ENCODE measurements at regions not wholly inside any gene's neighbourhood (a gene's known extent, or its start where the extent isn't known, plus 50 kb on each side); places are given as distances from the start of the nearest gene placed in this dataset.

GRCh38 chr4:79535516-79535915 is 127.5 kb upstream of the GK2 start:
- no peaks in the 10 kb centered on the region for H3K36me3 ChIP-seq (ENCODE audit: low read depth)
- H3K27ac ChIP-seq (ENCODE audit: poor library complexity, severe bottlenecking), result no peak overlapping the region
- no peak for TF ChIP-seq CTCF (IDR thresholded peaks at IDR 0.05; ENCODE audit: poor library complexity, severe bottlenecking)
- ATAC-seq (ENCODE audit: low read depth) (no peak), DNase-seq (ENCODE audit: low spot score) (no peak)
- no peaks in the 10 kb centered on the region for H3K4me1 ChIP-seq (ENCODE audit: insufficient read depth, poor library complexity, severe bottlenecking)
- H3K27me3 ChIP-seq (ENCODE audit: insufficient read depth, poor library complexity, severe bottlenecking), result peaks cover 8% of the 10 kb centered on the region
- no peaks in the 10 kb centered on the region for H3K9me3 ChIP-seq (ENCODE audit: severe bottlenecking)
- H3K4me3 ChIP-seq (ENCODE audit: severe bottlenecking), result no peak overlapping the region

DNA sequence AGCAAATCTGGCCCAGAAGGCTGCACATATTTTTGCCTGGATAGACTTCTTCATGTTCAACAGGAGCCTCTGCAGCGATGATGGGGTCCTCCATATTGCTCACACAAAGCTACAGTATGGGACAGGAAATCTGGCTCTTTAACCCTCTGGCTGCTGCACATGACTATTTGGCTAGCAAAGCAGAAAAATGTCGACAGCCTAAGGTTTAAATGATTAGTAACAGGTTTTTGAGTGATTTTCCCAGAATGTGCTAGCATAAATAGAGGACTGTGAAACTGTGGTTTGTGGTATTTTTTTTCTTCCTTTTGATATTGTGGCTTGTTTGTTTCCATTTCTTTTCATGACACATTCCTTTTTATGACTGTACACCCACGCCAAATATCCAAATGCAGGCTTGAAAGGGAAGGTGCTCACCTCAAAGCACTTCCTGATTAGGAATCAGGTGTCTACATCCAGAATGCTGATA is 120.2 kb upstream of the GK2 start:
- no peaks in the 10 kb centered on the region for H3K4me1 ChIP-seq (ENCODE audit: insufficient read depth, poor library complexity, severe bottlenecking)
- H3K27ac ChIP-seq (ENCODE audit: poor library complexity, severe bottlenecking), result no peak overlapping the region
- DNase-seq (ENCODE audit: low spot score) (no peak), ATAC-seq (ENCODE audit: low read depth) (peak; percentile 33; the same call in 1 of the 3 replicates)
- peaks cover 5% of the 10 kb centered on the region for H3K27me3 ChIP-seq (ENCODE audit: insufficient read depth, poor library complexity, severe bottlenecking)
- no peaks in the 10 kb centered on the region for H3K36me3 ChIP-seq (ENCODE audit: low read depth)
- TF ChIP-seq CTCF (IDR thresholded peaks at IDR 0.05; ENCODE audit: poor library complexity, severe bottlenecking), result no peak
- H3K4me3 ChIP-seq (ENCODE audit: severe bottlenecking), result no peak overlapping the region
- H3K9me3 ChIP-seq (ENCODE audit: severe bottlenecking), result no peaks in the 10 kb centered on the region

DNA sequence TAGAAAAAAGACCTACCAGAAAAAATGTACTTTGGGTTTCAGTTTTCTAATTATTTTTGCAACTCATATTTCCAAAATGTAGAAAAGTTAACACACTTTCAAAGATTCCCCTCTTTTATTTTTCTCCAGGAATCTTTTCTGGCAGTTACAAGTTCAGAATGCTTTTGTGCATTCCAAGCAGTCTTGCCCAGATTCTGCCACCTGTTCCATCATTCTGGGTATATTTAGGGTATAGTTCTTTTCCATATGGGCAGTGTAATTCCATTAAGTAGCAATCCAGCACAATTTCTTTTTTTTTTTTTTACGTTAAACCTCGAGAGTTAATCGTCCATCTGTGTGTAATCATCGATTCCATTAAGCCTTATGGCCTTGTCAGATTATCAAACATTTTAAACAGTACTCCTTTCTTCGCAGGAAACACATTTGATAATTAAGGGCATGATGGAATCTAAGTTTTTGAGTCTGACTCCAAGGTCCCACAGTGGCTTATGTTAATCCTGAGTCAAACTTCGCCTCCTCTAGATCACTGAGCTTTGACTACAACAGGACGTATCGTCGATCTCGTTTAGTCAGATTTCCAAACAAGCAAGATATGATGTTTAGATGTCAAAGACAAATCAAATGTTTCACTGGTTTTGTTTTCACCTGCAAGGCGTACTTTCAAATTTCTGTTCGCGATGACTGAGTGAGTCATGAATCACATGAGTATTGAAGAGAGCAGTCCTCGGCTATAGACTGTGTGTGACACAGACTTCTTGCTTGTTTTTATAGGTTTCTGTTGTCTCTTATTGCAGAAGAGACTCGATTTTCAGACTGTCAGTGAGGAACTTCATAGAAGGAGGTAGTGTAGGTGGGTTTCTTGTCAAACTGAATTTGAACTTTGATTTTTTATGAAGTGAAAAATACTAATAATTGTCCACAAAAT is 118.9 kb upstream of the GK2 start:
- ATAC-seq (ENCODE audit: low read depth), result no peak
- no peak for DNase-seq (ENCODE audit: low spot score)

DNA sequence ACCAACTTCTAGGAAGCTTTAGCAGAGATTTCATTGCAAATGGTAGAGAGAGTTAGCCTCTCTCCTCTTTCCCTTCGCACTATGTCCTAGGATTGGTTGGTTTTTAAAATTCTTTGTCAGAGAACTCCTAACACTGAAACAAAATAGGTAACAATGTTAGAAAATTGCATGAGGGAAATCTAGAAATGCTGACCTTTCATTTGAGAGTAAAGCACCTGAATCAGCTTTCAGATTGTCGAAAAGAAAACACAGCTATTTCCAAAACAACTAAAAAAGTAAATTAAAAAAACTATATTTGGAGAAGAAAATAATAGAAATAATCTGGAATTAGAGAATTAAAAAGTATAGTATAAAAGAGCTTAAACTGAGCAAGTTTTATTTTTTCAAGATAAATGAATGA is 108.1 kb upstream of the GK2 start:
- TF ChIP-seq CTCF (IDR thresholded peaks at IDR 0.05; ENCODE audit: poor library complexity, severe bottlenecking), result no peak
- no peaks in the 10 kb centered on the region for H3K27me3 ChIP-seq (ENCODE audit: insufficient read depth, poor library complexity, severe bottlenecking)
- DNase-seq (ENCODE audit: low spot score) (no peak), ATAC-seq (ENCODE audit: low read depth) (no peak)
- no peak overlapping the region for H3K27ac ChIP-seq (ENCODE audit: poor library complexity, severe bottlenecking)
- H3K4me1 ChIP-seq (ENCODE audit: insufficient read depth, poor library complexity, severe bottlenecking), result no peaks in the 10 kb centered on the region
- no peaks in the 10 kb centered on the region for H3K9me3 ChIP-seq (ENCODE audit: severe bottlenecking)
- H3K4me3 ChIP-seq (ENCODE audit: severe bottlenecking), result no peak overlapping the region
- no peaks in the 10 kb centered on the region for H3K36me3 ChIP-seq (ENCODE audit: low read depth)

More for the DNA sequence above, 118.9 kb upstream of the GK2 start:
- Histone ChIP-seq H3K36me3 (ENCODE audit: low read depth) (no peaks in the 10 kb centered on the region), H3K4me3 (ENCODE audit: severe bottlenecking) (no peak overlapping the region), H3K27me3 (ENCODE audit: insufficient read depth, poor library complexity, severe bottlenecking) (peaks cover 4% of the 10 kb centered on the region), H3K27ac (ENCODE audit: poor library complexity, severe bottlenecking) (no peak overlapping the region), H3K4me1 (ENCODE audit: insufficient read depth, poor library complexity, severe bottlenecking) (no peaks in the 10 kb centered on the region), H3K9me3 (ENCODE audit: severe bottlenecking) (no peaks in the 10 kb centered on the region)
- TF ChIP-seq CTCF (IDR thresholded peaks at IDR 0.05; ENCODE audit: poor library complexity, severe bottlenecking), result no peak

Measured in RWPE2 (cell line).